SK-N-SH treated with all-trans-retinoic acid at 6 μM for 48 hours (cell line): ENCODE measurements at regions not wholly inside any gene's neighbourhood (a gene's known extent, or its start where the extent isn't known, plus 50 kb on each side); places are given as distances from the start of the nearest gene placed in this dataset.
"Not testable (repeated sequence)": the region's sequence is repeated elsewhere in the genome, so short reads cannot be mapped to it uniquely, and the experiment has no call there.

Source experiments
- ATAC-seq: fragments of 200-7000 bp; cut with Tn5 transposase; 3 replicates; pipeline ENCODE4 v1.9.1; 2020; ENCODE audit warnings: mild to moderate bottlenecking, moderate library complexity
- ARNTL ChIP-seq: fragments of 450-650 bp; formaldehyde crosslinking; IDR thresholded peaks from 2 replicates; pipeline ENCODE4 v1.5.0; 2020; ENCODE audit warnings: low read depth, mild to moderate bottlenecking, moderate library complexity, borderline replicate concordance
- CREB5 ChIP-seq: fragments of 250-450 bp; sonication (Bioruptor Pico); IDR thresholded peaks from 2 replicates; pipeline ENCODE4 v1.5.1; 2020; ENCODE audit warnings: low read depth, mild to moderate bottlenecking, moderate library complexity
- CSDC2 ChIP-seq: fragments of 250-450 bp; sonication (Bioruptor Pico); IDR thresholded peaks from 2 replicates; pipeline ENCODE4 v1.5.0; 2020; ENCODE audit warnings: mild to moderate bottlenecking, moderate library complexity
- GLIS3 ChIP-seq: fragments of 250-450 bp; sonication (Bioruptor Pico); IDR thresholded peaks from 2 replicates; pipeline ENCODE4 v1.5.0; 2020; ENCODE audit warnings: mild to moderate bottlenecking, moderate library complexity
- ISL1 ChIP-seq: fragments of 250-450 bp; sonication (Bioruptor Pico); IDR thresholded peaks from 2 replicates; pipeline ENCODE4 v2.1.2; 2022; ENCODE audit warnings: mild to moderate bottlenecking, moderate library complexity
- OSR1 ChIP-seq: fragments of 250-450 bp; sonication (Bioruptor Pico); IDR thresholded peaks from 2 replicates; pipeline ENCODE4 v1.8.0; 2022; ENCODE audit warnings: moderate library complexity, mild to moderate bottlenecking, inconsistent platforms
- PATZ1 ChIP-seq: fragments of 250-450 bp; sonication (Bioruptor Pico); IDR thresholded peaks from 2 replicates; pipeline ENCODE4 v1.8.0; 2020; ENCODE audit warnings: mild to moderate bottlenecking, moderate library complexity, borderline replicate concordance
- PPARA ChIP-seq: fragments of 250-450 bp; sonication (Bioruptor Pico); IDR thresholded peaks from 2 replicates; pipeline ENCODE4 v1.5.0; 2020; ENCODE audit warnings: mild to moderate bottlenecking, borderline replicate concordance
- RARB ChIP-seq: fragments of 250-450 bp; sonication (Bioruptor Pico); IDR thresholded peaks from 2 replicates; pipeline ENCODE4 v1.8.0; 2021; ENCODE audit warnings: mild to moderate bottlenecking, moderate library complexity
- SNAI2 ChIP-seq: fragments of 250-450 bp; sonication (Bioruptor Pico); IDR thresholded peaks from 2 replicates; pipeline ENCODE4 v1.5.0; 2020; ENCODE audit warnings: mild to moderate bottlenecking, moderate library complexity
- TCF4 ChIP-seq: fragments of 250-450 bp; sonication (Bioruptor Pico); IDR thresholded peaks from 2 replicates; pipeline ENCODE4 v1.8.0; 2021; ENCODE audit warnings: mild to moderate bottlenecking, moderate library complexity, borderline replicate concordance
- TOX ChIP-seq: fragments of 250-450 bp; sonication (Bioruptor Pico); IDR thresholded peaks from 2 replicates; pipeline ENCODE4 v1.8.0; 2021; ENCODE audit warnings: mild to moderate bottlenecking, moderate library complexity, borderline replicate concordance
- TSHZ2 ChIP-seq: fragments of 250-450 bp; sonication (Bioruptor Pico); IDR thresholded peaks from 2 replicates; pipeline ENCODE4 v1.5.0; 2020; ENCODE audit warnings: mild to moderate bottlenecking, moderate library complexity
- ZC3H10 ChIP-seq: fragments of 250-450 bp; sonication (Bioruptor Pico); IDR thresholded peaks from 2 replicates; pipeline ENCODE4 v1.5.1; 2021; ENCODE audit warnings: mild to moderate bottlenecking, moderate library complexity
- ZFP30 ChIP-seq: fragments of 450-650 bp; formaldehyde crosslinking; IDR thresholded peaks from 2 replicates; pipeline ENCODE4 v1.5.0; 2022; ENCODE audit warnings: mild to moderate bottlenecking, moderate library complexity
- ZNF565 ChIP-seq: fragments of 450-650 bp; formaldehyde crosslinking; conservative IDR thresholded peaks from 2 replicates; pipeline ENCODE4 v1.5.0; 2020; ENCODE audit warnings: low read depth, mild to moderate bottlenecking, moderate library complexity
- ZNF70 ChIP-seq: fragments of 450-650 bp; formaldehyde crosslinking; IDR thresholded peaks from 2 replicates; pipeline ENCODE4 v1.5.0; 2020; ENCODE audit warnings: mild to moderate bottlenecking, moderate library complexity
- ZNF8 ChIP-seq: fragments of 450-650 bp; formaldehyde crosslinking; IDR thresholded peaks from 2 replicates; pipeline ENCODE4 v1.5.0; 2020; ENCODE audit warnings: mild to moderate bottlenecking, moderate library complexity
- TF ChIP-seq, protein P1 (sequence below): fragments of 250-450 bp; sonication (Bioruptor Pico); IDR thresholded peaks from 2 replicates; pipeline ENCODE4 v1.5.1; 2021; ENCODE audit warnings: mild to moderate bottlenecking, moderate library complexity
- TF ChIP-seq, protein P2 (sequence below): fragments of 250-450 bp; sonication (Bioruptor Pico); IDR thresholded peaks from 2 replicates; pipeline ENCODE4 v1.8.0; 2021; ENCODE audit warnings: low read depth, mild to moderate bottlenecking, moderate library complexity, borderline replicate concordance

DNA sequence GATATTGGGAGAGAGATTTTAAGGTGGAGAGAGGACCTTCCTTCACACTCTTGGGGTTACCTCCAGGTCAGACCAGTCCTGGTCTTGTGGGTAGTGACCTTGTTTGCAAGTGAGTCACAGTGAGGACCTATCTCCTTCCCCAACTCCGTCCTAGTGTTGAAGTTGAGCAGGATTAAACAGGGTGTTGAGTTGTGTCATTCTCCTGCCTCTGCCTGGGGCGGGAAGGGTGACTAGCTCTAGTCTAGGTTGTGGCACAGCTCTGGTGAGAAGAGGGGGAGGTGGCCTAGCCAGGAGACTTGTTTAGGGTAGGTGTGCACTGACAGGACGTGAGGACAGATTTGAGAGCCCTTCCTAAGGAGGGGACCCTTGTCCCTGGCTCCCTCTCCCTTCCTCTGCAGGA lies 119.6 kb upstream of the PITX1 start:
- TF ChIP-seq CSDC2 (CRISPR knock-in tag): no peak
- TF ChIP-seq, protein P1, sequence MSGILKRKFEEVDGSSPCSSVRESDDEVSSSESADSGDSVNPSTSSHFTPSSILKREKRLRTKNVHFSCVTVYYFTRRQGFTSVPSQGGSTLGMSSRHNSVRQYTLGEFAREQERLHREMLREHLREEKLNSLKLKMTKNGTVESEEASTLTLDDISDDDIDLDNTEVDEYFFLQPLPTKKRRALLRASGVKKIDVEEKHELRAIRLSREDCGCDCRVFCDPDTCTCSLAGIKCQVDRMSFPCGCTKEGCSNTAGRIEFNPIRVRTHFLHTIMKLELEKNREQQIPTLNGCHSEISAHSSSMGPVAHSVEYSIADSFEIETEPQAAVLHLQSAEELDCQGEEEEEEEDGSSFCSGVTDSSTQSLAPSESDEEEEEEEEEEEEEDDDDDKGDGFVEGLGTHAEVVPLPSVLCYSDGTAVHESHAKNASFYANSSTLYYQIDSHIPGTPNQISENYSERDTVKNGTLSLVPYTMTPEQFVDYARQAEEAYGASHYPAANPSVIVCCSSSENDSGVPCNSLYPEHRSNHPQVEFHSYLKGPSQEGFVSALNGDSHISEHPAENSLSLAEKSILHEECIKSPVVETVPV: no peak
- TF ChIP-seq ISL1 (CRISPR knock-in tag): no peak
- no peak for TF ChIP-seq ZNF70 (CRISPR knock-in tag)
- TF ChIP-seq RARB: no peak
- TF ChIP-seq, protein P2, sequence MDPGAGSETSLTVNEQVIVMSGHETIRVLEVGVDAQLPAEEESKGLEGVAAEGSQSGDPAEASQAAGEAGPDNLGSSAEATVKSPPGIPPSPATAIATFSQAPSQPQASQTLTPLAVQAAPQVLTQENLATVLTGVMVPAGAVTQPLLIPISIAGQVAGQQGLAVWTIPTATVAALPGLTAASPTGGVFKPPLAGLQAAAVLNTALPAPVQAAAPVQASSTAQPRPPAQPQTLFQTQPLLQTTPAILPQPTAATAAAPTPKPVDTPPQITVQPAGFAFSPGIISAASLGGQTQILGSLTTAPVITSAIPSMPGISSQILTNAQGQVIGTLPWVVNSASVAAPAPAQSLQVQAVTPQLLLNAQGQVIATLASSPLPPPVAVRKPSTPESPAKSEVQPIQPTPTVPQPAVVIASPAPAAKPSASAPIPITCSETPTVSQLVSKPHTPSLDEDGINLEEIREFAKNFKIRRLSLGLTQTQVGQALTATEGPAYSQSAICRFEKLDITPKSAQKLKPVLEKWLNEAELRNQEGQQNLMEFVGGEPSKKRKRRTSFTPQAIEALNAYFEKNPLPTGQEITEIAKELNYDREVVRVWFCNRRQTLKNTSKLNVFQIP (CRISPR knock-in tag): no peak
- no peak for TF ChIP-seq PPARA (CRISPR knock-in tag)
- no peak for TF ChIP-seq SNAI2 (CRISPR knock-in tag)
- no peak for TF ChIP-seq ZC3H10 (CRISPR knock-in tag)
- no peak for TF ChIP-seq ZFP30
- no peak for TF ChIP-seq TOX
- TF ChIP-seq ARNTL: no peak
- no peak for TF ChIP-seq OSR1 (CRISPR knock-in tag)
- TF ChIP-seq TCF4 (CRISPR knock-in tag): no peak
- no peak for TF ChIP-seq CREB5 (CRISPR knock-in tag)
- ATAC-seq: no peak

DNA sequence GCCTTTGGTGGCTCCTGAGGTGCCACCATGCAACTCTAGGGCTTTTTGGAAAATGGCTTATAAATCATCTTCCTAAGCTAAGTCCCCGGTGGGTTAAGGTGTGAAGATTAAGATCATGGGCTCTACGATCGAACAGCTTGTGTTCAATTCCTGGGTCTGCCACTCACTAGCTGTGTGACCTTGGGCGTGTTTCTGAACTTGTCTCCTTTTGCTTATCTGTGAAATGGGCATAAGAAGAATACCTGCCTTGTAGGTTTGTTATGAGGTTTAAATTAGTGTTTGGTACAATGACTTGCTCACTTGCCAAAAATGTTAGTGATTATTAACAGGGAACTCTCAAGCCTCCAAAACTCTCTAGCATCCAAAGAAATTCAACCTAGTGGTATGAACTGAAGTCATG lies 119.2 kb upstream of the PITX1 start:
- TF ChIP-seq OSR1 (CRISPR knock-in tag) (no peak), ZNF565 (CRISPR knock-in tag) (no peak), TCF4 (CRISPR knock-in tag) (no peak), RARB (no peak), ISL1 (CRISPR knock-in tag) (no peak), ZC3H10 (CRISPR knock-in tag) (no peak), ZFP30 (no peak), TSHZ2 (CRISPR knock-in tag) (no peak), PPARA (CRISPR knock-in tag) (no peak)
- no peak for ATAC-seq

- ATAC-seq: not testable (repeated sequence)
These were observed 117.6 kb upstream of the PITX1 start for GRCh38 chr5:135151660-135152059.

DNA sequence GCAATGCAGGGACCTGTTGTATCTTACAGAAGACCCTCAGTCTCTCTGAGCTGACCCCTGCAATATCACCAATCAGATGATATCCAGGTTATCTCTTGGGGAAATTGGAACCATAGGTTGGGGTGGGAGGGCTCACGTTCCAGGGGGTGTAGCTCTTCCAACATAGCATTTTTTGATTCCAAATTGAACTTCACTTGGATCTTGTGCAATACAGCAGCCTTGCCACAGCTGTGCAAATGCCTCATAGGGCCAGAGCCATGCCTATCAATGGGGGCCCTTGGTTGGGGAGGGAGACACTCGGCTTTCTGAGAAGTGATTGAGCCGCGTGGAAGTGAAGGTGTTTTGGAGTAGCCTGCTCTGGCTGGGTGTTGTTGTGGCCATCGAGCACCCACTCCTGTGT lies 117.2 kb upstream of the PITX1 start:
- no peak for TF ChIP-seq TOX
- no peak for TF ChIP-seq CREB5 (CRISPR knock-in tag)
- TF ChIP-seq ZC3H10 (CRISPR knock-in tag): no peak
- no peak for TF ChIP-seq PATZ1 (CRISPR knock-in tag)
- TF ChIP-seq GLIS3 (CRISPR knock-in tag): no peak
- TF ChIP-seq, protein P1: no peak
- TF ChIP-seq OSR1 (CRISPR knock-in tag): no peak
- TF ChIP-seq PPARA (CRISPR knock-in tag): no peak
- no peak for TF ChIP-seq ZNF8
- no peak for TF ChIP-seq ARNTL
- no peak for TF ChIP-seq ZNF70 (CRISPR knock-in tag)
- no peak for TF ChIP-seq SNAI2 (CRISPR knock-in tag)
- ATAC-seq: no peak
